DOHH2 (cell line): ENCODE measurements at regions not wholly inside any gene's neighbourhood (a gene's known extent, or its start where the extent isn't known, plus 50 kb on each side); places are given as distances from the start of the nearest gene placed in this dataset.

Experiments
- H3F3A ChIP-seq: fragments of 200-600 bp; sonication (generic), shearing (Covaris generic); 2 replicates; pipeline ENCODE4 v1.6.0; 2016; ENCODE audit warnings: antibody characterized with exemption, mild to moderate bottlenecking; ENCODE audit not compliant: control insufficient read depth, insufficient read depth
- H3K27ac ChIP-seq: fragments of 200-600 bp; sonication (generic); 2 replicates; pipeline ENCODE4 v1.5.1; 2014; ENCODE audit warnings: low read depth, mild to moderate bottlenecking, low read length, moderate library complexity
- H3K27me3 ChIP-seq: fragments of 200-600 bp; sonication (generic); 2 replicates; pipeline ENCODE4 v1.6.1; 2014; ENCODE audit warnings: mild to moderate bottlenecking, low read length, mixed read lengths; ENCODE audit not compliant: control insufficient read depth
- H3K36me3 ChIP-seq: fragments of 200-600 bp; sonication (generic); 2 replicates; pipeline ENCODE4 v1.6.1; 2014; ENCODE audit warnings: mild to moderate bottlenecking, low read length, moderate library complexity, mixed read lengths; ENCODE audit not compliant: control insufficient read depth
- H3K4me1 ChIP-seq: fragments of 200-600 bp; sonication (generic); 2 replicates; pipeline ENCODE4 v1.6.1; 2014; ENCODE audit warnings: mild to moderate bottlenecking, low read length, mixed read lengths; ENCODE audit not compliant: control insufficient read depth
- H3K4me2 ChIP-seq: fragments of 200-600 bp; sonication (generic); 2 replicates; pipeline ENCODE4 v1.6.0; 2014; ENCODE audit warnings: mild to moderate bottlenecking, low read length, moderate library complexity
- H3K4me3 ChIP-seq: fragments of 200-600 bp; sonication (generic); 2 replicates; pipeline ENCODE4 v1.5.1; 2014; ENCODE audit warnings: mild to moderate bottlenecking, low read length, mixed read lengths
- H3K79me2 ChIP-seq: fragments of 200-600 bp; sonication (generic); 2 replicates; pipeline ENCODE4 v1.6.1; 2014; ENCODE audit warnings: mild to moderate bottlenecking, low read length, mixed read lengths; ENCODE audit not compliant: control insufficient read depth
- H3K9me2 ChIP-seq: fragments of 200-600 bp; sonication (generic); replicated peaks from 2 replicates; pipeline ENCODE4 v1.6.1; 2014; ENCODE audit warnings: mild to moderate bottlenecking, low read length, mixed read lengths; ENCODE audit not compliant: control insufficient read depth
- H3K9me3 ChIP-seq: fragments of 200-600 bp; sonication (generic); 2 replicates; pipeline ENCODE4 v1.6.1; 2014; ENCODE audit warnings: antibody characterized with exemption, low read length, mixed read lengths; ENCODE audit not compliant: control insufficient read depth, insufficient read depth
- H4K20me1 ChIP-seq: fragments of 200-600 bp; sonication (generic); 2 replicates; pipeline ENCODE4 v1.6.0; 2014; ENCODE audit warnings: low read depth, mild to moderate bottlenecking, antibody characterized with exemption, low read length, moderate library complexity; ENCODE audit not compliant: control insufficient read depth, insufficient read depth
- CTCF ChIP-seq: fragments of 200-600 bp; sonication (generic); IDR thresholded peaks from one replicate; pipeline ENCODE4 v1.5.1; 2014; ENCODE audit warnings: antibody characterized with exemption, mild to moderate bottlenecking, low read depth, low read length; ENCODE audit not compliant: poor library complexity, severe bottlenecking
- EZH2phosphoT487 ChIP-seq: fragments of 200-600 bp; sonication (generic); IDR thresholded peaks from 2 replicates; pipeline ENCODE4 v1.6.1; 2017; ENCODE audit warnings: borderline replicate concordance, mild to moderate bottlenecking, antibody characterized with exemption, low read length, moderate library complexity, mixed read lengths

- Histone ChIP-seq H3K9me3 (no peaks in the 10 kb centered on the region), H3K4me1 (no peaks in the 10 kb centered on the region), H3K9me2 (no peaks in the 10 kb centered on the region), H3K27ac (no peak overlapping the region), H3K4me3 (no peak overlapping the region), H4K20me1 (no peaks in the 10 kb centered on the region), H3F3A (no peaks in the 10 kb centered on the region), H3K4me2 (no peak overlapping the region), H3K36me3 (no peaks in the 10 kb centered on the region), H3K79me2 (no peaks in the 10 kb centered on the region), H3K27me3 (no peaks in the 10 kb centered on the region)
- no peak for TF ChIP-seq EZH2phosphoT487
- no peak for TF ChIP-seq CTCF
Observed at GRCh38 chr21:16040601-16041000, 310.8 kb downstream of the USP25 start.

- Histone ChIP-seq H3K79me2 (no peaks in the 10 kb centered on the region), H3K9me3 (no peaks in the 10 kb centered on the region), H3F3A (no peaks in the 10 kb centered on the region), H3K4me2 (no peak overlapping the region), H3K9me2 (no peaks in the 10 kb centered on the region), H3K27me3 (no peaks in the 10 kb centered on the region), H3K4me1 (no peaks in the 10 kb centered on the region), H3K36me3 (no peaks in the 10 kb centered on the region), H3K4me3 (no peak overlapping the region), H4K20me1 (no peaks in the 10 kb centered on the region), H3K27ac (no peak overlapping the region)
- TF ChIP-seq CTCF: no peak
- no peak for TF ChIP-seq EZH2phosphoT487
Observed at GRCh38 chr21:16044676-16045075, 314.9 kb downstream of the USP25 start.

- Histone ChIP-seq H3K4me3 (no peak overlapping the region), H3K27me3 (no peaks in the 10 kb centered on the region), H4K20me1 (no peaks in the 10 kb centered on the region), H3K9me3 (no peaks in the 10 kb centered on the region), H3K4me2 (no peak overlapping the region), H3K27ac (no peak overlapping the region), H3K9me2 (no peaks in the 10 kb centered on the region), H3F3A (no peaks in the 10 kb centered on the region), H3K4me1 (no peaks in the 10 kb centered on the region), H3K79me2 (no peaks in the 10 kb centered on the region), H3K36me3 (no peaks in the 10 kb centered on the region)
- TF ChIP-seq CTCF: no peak
- TF ChIP-seq EZH2phosphoT487: no peak
Observed at GRCh38 chr21:16046656-16047330, 317.0 kb downstream of the USP25 start.
